IMR-90 (cell line): ENCODE measurements at regions not wholly inside any gene's neighbourhood (a gene's known extent, or its start where the extent isn't known, plus 50 kb on each side); places are given as distances from the start of the nearest gene placed in this dataset.

Experiments
- ATAC-seq: fragments of 200-7000 bp; cut with Tn5 transposase; 2 replicates; pipeline ENCODE4 v1.9.1; 2020; ENCODE audit warnings: low read depth, mild to moderate bottlenecking, moderate library complexity
- BruUV-seq: library from RNA; stranded (reverse); fragments of 400-500 nt; replicated peaks from 2 replicates; lab custom pipeline; 2021; lab: Mats Ljungman, UMichigan
- CTCF ChIA-PET: fragments of 300-600 bp; formaldehyde crosslinking; extraction: SDS; loops from one replicate; lab custom pipeline; 2021; ENCODE audit warnings: antibody characterized with exemption; lab: Yijun Ruan, JAX
- POLR2A ChIA-PET: fragments of 300-600 bp; sonication (Branson Sonifier 250); formaldehyde crosslinking; loops from one replicate; lab custom pipeline; 2022; ENCODE audit warnings: antibody characterized with exemption; ENCODE audit not compliant: unreplicated experiment; lab: Charles Lee
- DNase-seq: peaks from one replicate; pipeline ENCODE4 v3.0.0; 2013
- H2AFZ ChIP-seq: replicated peaks from 2 replicates; pipeline ENCODE3; 2013; ENCODE audit warnings: low read length, mild to moderate bottlenecking; ENCODE audit not compliant: poor library complexity
- H2AK5ac ChIP-seq: 2 replicates; pipeline ENCODE4 v1.6.1; 2013; ENCODE audit warnings: low read depth, low read length, inconsistent platforms
- H2AK9ac ChIP-seq: replicated peaks from 2 replicates; pipeline ENCODE3; 2013; ENCODE audit warnings: mild to moderate bottlenecking, low read depth, low read length, moderate library complexity; ENCODE audit not compliant: poor library complexity
- H2BK120ac ChIP-seq: 2 replicates; pipeline ENCODE4 v1.6.1; 2013; ENCODE audit warnings: low read depth, low read length, inconsistent platforms
- H2BK15ac ChIP-seq: 3 replicates; pipeline ENCODE4 v1.6.1; 2013; ENCODE audit warnings: low read depth, low read length, inconsistent platforms
- H2BK20ac ChIP-seq: 2 replicates; pipeline ENCODE4 v1.6.1; 2013; ENCODE audit warnings: low read depth, mild to moderate bottlenecking, inconsistent platforms, low read length, moderate library complexity
- H2BK5ac ChIP-seq: 2 replicates; pipeline ENCODE4 v1.6.1; 2013; ENCODE audit warnings: mild to moderate bottlenecking, low read depth, low read length, inconsistent platforms; ENCODE audit not compliant: poor library complexity, severe bottlenecking
- H3K14ac ChIP-seq: replicated peaks from 2 replicates; pipeline ENCODE4 v1.6.1; 2013; ENCODE audit warnings: low read depth, low read length, inconsistent platforms
- H3K18ac ChIP-seq: 2 replicates; pipeline ENCODE4 v1.6.1; 2013; ENCODE audit warnings: low read depth, low read length, control low read depth
- H3K23ac ChIP-seq: 2 replicates; pipeline ENCODE4 v1.6.1; 2013; ENCODE audit warnings: low read depth, low read length, inconsistent platforms
- H3K27ac ChIP-seq: 2 replicates; pipeline ENCODE4 v1.5.1; 2013; ENCODE audit warnings: mild to moderate bottlenecking, control low read depth, low read length; ENCODE audit not compliant: insufficient read depth
- H3K27me3 ChIP-seq: 2 replicates; pipeline ENCODE4 v1.6.1; 2013; ENCODE audit warnings: low read length; ENCODE audit not compliant: control insufficient read depth, insufficient read depth
- H3K36me3 ChIP-seq: 2 replicates; pipeline ENCODE4 v1.6.1; 2013; ENCODE audit warnings: low read length, mixed read lengths; ENCODE audit not compliant: control insufficient read depth, insufficient read depth
- H3K4ac ChIP-seq: 2 replicates; pipeline ENCODE4 v1.6.1; 2013; ENCODE audit warnings: low read depth, low read length, inconsistent platforms
- H3K4me1 ChIP-seq: 2 replicates; pipeline ENCODE4 v1.6.1; 2013; ENCODE audit warnings: low read length, mixed read lengths; ENCODE audit not compliant: control insufficient read depth, insufficient read depth
- H3K4me2 ChIP-seq: 2 replicates; pipeline ENCODE4 v1.6.1; 2013; ENCODE audit warnings: low read depth, mild to moderate bottlenecking, control low read depth, low read length, moderate library complexity
- H3K4me3 ChIP-seq: 2 replicates; pipeline ENCODE4 v1.5.1; 2013; ENCODE audit warnings: low read depth, mild to moderate bottlenecking, control low read depth, low read length, moderate library complexity; ENCODE audit not compliant: insufficient read depth
- H3K56ac ChIP-seq: 2 replicates; pipeline ENCODE4 v1.6.1; 2013; ENCODE audit warnings: low read length, inconsistent platforms; ENCODE audit not compliant: insufficient read depth; ENCODE audit errors: extremely low read depth
- H3K79me1 ChIP-seq, 2 experiments: 2 replicates each; pipeline ENCODE4 v1.6.1; 2013; ENCODE audit warnings: low read length in 2 of 2, inconsistent platforms in 1 of 2, low read depth in 1 of 2
- H3K9ac ChIP-seq: 2 replicates; pipeline ENCODE4 v1.6.1; 2013; ENCODE audit warnings: low read depth, low read length, control low read depth
- H3K9me1 ChIP-seq: 2 replicates; pipeline ENCODE4 v1.6.1; 2013; ENCODE audit warnings: low read length, inconsistent platforms; ENCODE audit not compliant: insufficient read depth
- H3K9me3 ChIP-seq: 2 replicates; pipeline ENCODE4 v1.6.1; 2013; ENCODE audit warnings: low read length; ENCODE audit not compliant: control insufficient read depth, insufficient read depth
- H4K20me1 ChIP-seq: 2 replicates; pipeline ENCODE4 v1.6.1; 2013; ENCODE audit warnings: low read length, inconsistent platforms; ENCODE audit not compliant: insufficient read depth
- H4K5ac ChIP-seq: 2 replicates; pipeline ENCODE4 v1.6.1; 2013; ENCODE audit warnings: mild to moderate bottlenecking, low read depth, low read length, control low read depth
- H4K8ac ChIP-seq, 2 experiments: 2 replicates each; pipeline ENCODE4 v1.6.1; 2013; ENCODE audit warnings: low read depth in 2 of 2, low read length in 2 of 2, control low read depth in 1 of 2, inconsistent platforms in 1 of 2
- H4K91ac ChIP-seq: 2 replicates; pipeline ENCODE4 v1.6.1; 2013; ENCODE audit warnings: low read depth, low read length, inconsistent platforms; ENCODE audit not compliant: insufficient read depth
- CEBPB ChIP-seq: IDR thresholded peaks from 2 replicates; pipeline ENCODE4 v1.6.1; 2012; ENCODE audit warnings: low read depth, low read length, improper control_type of control experiment
- MXI1 ChIP-seq: IDR thresholded peaks from 2 replicates; pipeline ENCODE4 v1.6.1; 2012; ENCODE audit warnings: low read depth, mild to moderate bottlenecking, low read length, moderate library complexity, borderline replicate concordance
- NFE2L2 ChIP-seq: fragments of 150-350 bp; IDR thresholded peaks from 2 replicates; pipeline ENCODE4 v1.6.1; 2016; ENCODE audit warnings: low read depth, mild to moderate bottlenecking, low read length
- POLR2A ChIP-seq: IDR thresholded peaks from 2 replicates; pipeline ENCODE4 v1.6.1; 2012; ENCODE audit warnings: mild to moderate bottlenecking, low read depth, low read length
- RAD21 ChIP-seq: IDR thresholded peaks from 2 replicates; pipeline ENCODE4 v1.6.1; 2012; ENCODE audit warnings: low read length, improper control_type of control experiment
- RFX5 ChIP-seq: IDR thresholded peaks from 2 replicates; pipeline ENCODE4 v1.8.0; 2012; ENCODE audit warnings: low read depth, mild to moderate bottlenecking, low read length, moderate library complexity
- SMC3 ChIP-seq: fragments of 150-350 bp; IDR thresholded peaks from 2 replicates; pipeline ENCODE4 v1.6.1; 2016; ENCODE audit warnings: low read depth, mild to moderate bottlenecking, antibody characterized with exemption, low read length, moderate library complexity
- WGBS, 2 experiments: methylation state at CpG; one replicate each; pipeline versions ENCODE4 v1.1.5 to v1.1.7; 2013; ENCODE audit warnings: missing lambda C conversion rate in 2 of 2; ENCODE audit not compliant: insufficient read length in 1 of 2; ENCODE audit errors: extremely low coverage in 2 of 2; 5-methylcytosine and 5-hydroxymethylcytosine counted together
- dilution Hi-C: fragments of 300-500 bp; cut with HindIII; formaldehyde crosslinking; loops from one replicate; pipeline ENCODE4 v1.14.3; 2018; ENCODE audit warnings: low sequenced_read_pairs; ENCODE audit not compliant: unreplicated experiment
- in situ Hi-C: fragments of 300-500 bp; cut with MboI; formaldehyde crosslinking; loops from 3 replicates; pipeline ENCODE4 v1.14.3; 2019; ENCODE audit warnings: low sequenced_read_pairs, inconsistent platforms, mixed read lengths
- intact Hi-C: fragments of 100-400 bp; cut with micrococcal nuclease; formaldehyde crosslinking; loops from 2 replicates; pipeline ENCODE4 v1.10.0; 2022
- TF ChIP-seq, protein P1 (sequence below): conservative IDR thresholded peaks from 2 replicates; pipeline ENCODE4 v1.5.1; 2012; ENCODE audit warnings: mild to moderate bottlenecking, low read depth, low read length, improper control_type of control experiment
- TF ChIP-seq, protein P2 (sequence below): fragments of 150-350 bp; IDR thresholded peaks from 2 replicates; pipeline ENCODE4 v1.6.1; 2017; ENCODE audit warnings: mild to moderate bottlenecking, antibody characterized with exemption, low read length, low read depth
- TF ChIP-seq, protein P3 (sequence below): fragments of 150-350 bp; IDR thresholded peaks from 2 replicates; pipeline ENCODE4 v1.6.1; 2016; ENCODE audit warnings: low read depth, mild to moderate bottlenecking, low read length, moderate library complexity, borderline replicate concordance

DNA sequence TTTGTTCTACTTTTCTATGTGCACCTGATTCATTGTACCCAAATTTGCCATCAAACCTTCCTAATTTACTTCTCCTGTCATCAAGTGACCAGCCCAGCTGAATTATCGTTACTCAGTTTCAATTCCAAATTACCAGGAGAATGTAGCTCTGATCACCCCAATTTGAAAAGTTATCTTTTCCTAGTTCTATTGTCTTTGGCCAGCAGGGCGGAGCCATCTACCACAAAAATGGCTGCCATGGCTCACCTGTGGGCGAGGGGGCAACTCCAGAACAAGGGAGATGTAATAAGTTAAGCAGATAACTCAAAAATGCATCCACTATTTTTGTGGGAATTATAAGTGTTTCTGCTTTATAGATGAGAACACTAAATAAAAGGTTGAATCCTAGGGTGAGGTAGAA, 133.8 kb upstream of the MOCS2 start:
- no peak overlapping the region for H3K14ac ChIP-seq
- no peak overlapping the region for H2BK120ac ChIP-seq
- H4K20me1 ChIP-seq, result no peaks in the 10 kb centered on the region
- H3K4me2 ChIP-seq, result no peak overlapping the region
- DNase-seq, result no peak
- no peaks in the 10 kb centered on the region for H3K9me3 ChIP-seq
- 0 out of 2 replicates have a peak overlapping the region, but pooled peaks have one; percentile 1 for H2BK20ac ChIP-seq
- 100% methylated on average over 1 of the region's 3 CpGs; no CpG with 5 or more reads in 1 of the 2 experiments for WGBS, 2 experiments
- no peak overlapping the region for H3K4ac ChIP-seq
- H3K23ac ChIP-seq, result no peak overlapping the region
- no peak overlapping the region for H2BK5ac ChIP-seq
- no peak for ATAC-seq
- no peak overlapping the region for H3K56ac ChIP-seq
- POLR2A ChIA-PET, result no interaction called here
- H2BK15ac ChIP-seq, result no peak overlapping the region
- H2AK9ac ChIP-seq, result no peak overlapping the region
- H3K9me1 ChIP-seq, result no peaks in the 10 kb centered on the region; the same call in 1 of the 2 replicates
- no peaks in the 10 kb centered on the region for H3K79me1 ChIP-seq
- no peak overlapping the region for H3K4me3 ChIP-seq
- H3K27me3 ChIP-seq, result no peaks in the 10 kb centered on the region
- no peak overlapping the region for H2AFZ ChIP-seq
- CTCF ChIA-PET, result no interaction called here
- H3K18ac ChIP-seq, result no peak overlapping the region
- in situ Hi-C loops (no loop called here), dilution Hi-C loops (no loop called here), intact Hi-C loops (loop anchor here (5.0 kb wide), 1 partner anchor 46 kb away; no protein-coding TSS in a partner anchor)
- BruUV-seq, result no TSS peak
- no peak overlapping the region for H4K8ac ChIP-seq
- H3K4me1 ChIP-seq, result peaks cover 9% of the 10 kb centered on the region
- no peak overlapping the region for H3K9ac ChIP-seq
- no peaks in the 10 kb centered on the region for H3K36me3 ChIP-seq
- H4K91ac ChIP-seq, result no peak overlapping the region
- H3K27ac ChIP-seq, result no peak overlapping the region
- no peak overlapping the region for H2AK5ac ChIP-seq
- no peak overlapping the region for H4K5ac ChIP-seq
- TF ChIP-seq SMC3 (no peak), CEBPB (no peak), NFE2L2 (no peak), POLR2A (no peak), RFX5 (no peak), MXI1 (no peak), RAD21 (no peak)
- TF ChIP-seq, protein P1, sequence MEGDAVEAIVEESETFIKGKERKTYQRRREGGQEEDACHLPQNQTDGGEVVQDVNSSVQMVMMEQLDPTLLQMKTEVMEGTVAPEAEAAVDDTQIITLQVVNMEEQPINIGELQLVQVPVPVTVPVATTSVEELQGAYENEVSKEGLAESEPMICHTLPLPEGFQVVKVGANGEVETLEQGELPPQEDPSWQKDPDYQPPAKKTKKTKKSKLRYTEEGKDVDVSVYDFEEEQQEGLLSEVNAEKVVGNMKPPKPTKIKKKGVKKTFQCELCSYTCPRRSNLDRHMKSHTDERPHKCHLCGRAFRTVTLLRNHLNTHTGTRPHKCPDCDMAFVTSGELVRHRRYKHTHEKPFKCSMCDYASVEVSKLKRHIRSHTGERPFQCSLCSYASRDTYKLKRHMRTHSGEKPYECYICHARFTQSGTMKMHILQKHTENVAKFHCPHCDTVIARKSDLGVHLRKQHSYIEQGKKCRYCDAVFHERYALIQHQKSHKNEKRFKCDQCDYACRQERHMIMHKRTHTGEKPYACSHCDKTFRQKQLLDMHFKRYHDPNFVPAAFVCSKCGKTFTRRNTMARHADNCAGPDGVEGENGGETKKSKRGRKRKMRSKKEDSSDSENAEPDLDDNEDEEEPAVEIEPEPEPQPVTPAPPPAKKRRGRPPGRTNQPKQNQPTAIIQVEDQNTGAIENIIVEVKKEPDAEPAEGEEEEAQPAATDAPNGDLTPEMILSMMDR, result no peak
- TF ChIP-seq, protein P2, sequence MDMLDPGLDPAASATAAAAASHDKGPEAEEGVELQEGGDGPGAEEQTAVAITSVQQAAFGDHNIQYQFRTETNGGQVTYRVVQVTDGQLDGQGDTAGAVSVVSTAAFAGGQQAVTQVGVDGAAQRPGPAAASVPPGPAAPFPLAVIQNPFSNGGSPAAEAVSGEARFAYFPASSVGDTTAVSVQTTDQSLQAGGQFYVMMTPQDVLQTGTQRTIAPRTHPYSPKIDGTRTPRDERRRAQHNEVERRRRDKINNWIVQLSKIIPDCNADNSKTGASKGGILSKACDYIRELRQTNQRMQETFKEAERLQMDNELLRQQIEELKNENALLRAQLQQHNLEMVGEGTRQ, result no peak
- TF ChIP-seq, protein P3, sequence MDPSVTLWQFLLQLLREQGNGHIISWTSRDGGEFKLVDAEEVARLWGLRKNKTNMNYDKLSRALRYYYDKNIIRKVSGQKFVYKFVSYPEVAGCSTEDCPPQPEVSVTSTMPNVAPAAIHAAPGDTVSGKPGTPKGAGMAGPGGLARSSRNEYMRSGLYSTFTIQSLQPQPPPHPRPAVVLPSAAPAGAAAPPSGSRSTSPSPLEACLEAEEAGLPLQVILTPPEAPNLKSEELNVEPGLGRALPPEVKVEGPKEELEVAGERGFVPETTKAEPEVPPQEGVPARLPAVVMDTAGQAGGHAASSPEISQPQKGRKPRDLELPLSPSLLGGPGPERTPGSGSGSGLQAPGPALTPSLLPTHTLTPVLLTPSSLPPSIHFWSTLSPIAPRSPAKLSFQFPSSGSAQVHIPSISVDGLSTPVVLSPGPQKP, result no peak
